ENCODE measurements at regions not wholly inside any gene's neighbourhood (a gene's known extent, or its start where the extent isn't known, plus 50 kb on each side); places are given as distances from the start of the nearest gene placed in this dataset.
A peak's percentile ranks its signal among the peaks of the same experiment; 100 is the strongest.

GRCh38 chr20:6693178-6693807 is 74.2 kb upstream of the BMP2 start:
- WGBS, 2 donors = 70 to 86% methylated on average over 7 of the region's 7 CpGs
- H3K4me3 ChIP-seq = no peak overlapping the region
- TF ChIP-seq, protein P1, sequence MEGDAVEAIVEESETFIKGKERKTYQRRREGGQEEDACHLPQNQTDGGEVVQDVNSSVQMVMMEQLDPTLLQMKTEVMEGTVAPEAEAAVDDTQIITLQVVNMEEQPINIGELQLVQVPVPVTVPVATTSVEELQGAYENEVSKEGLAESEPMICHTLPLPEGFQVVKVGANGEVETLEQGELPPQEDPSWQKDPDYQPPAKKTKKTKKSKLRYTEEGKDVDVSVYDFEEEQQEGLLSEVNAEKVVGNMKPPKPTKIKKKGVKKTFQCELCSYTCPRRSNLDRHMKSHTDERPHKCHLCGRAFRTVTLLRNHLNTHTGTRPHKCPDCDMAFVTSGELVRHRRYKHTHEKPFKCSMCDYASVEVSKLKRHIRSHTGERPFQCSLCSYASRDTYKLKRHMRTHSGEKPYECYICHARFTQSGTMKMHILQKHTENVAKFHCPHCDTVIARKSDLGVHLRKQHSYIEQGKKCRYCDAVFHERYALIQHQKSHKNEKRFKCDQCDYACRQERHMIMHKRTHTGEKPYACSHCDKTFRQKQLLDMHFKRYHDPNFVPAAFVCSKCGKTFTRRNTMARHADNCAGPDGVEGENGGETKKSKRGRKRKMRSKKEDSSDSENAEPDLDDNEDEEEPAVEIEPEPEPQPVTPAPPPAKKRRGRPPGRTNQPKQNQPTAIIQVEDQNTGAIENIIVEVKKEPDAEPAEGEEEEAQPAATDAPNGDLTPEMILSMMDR (IDR thresholded peaks at IDR 0.05; ENCODE audit: control extremely low read depth, extremely low read depth) = no peak
- no peaks in the 10 kb centered on the region for H3K9me3 ChIP-seq (ENCODE audit: control insufficient read depth in 4 of 4, insufficient read depth in 3 of 4, low read length in 3 of 4)
- no peak for ATAC-seq (ENCODE audit: insufficient read depth, low FRiP score)
- no peaks in the 10 kb centered on the region for H3K27me3 ChIP-seq (ENCODE audit: control insufficient read depth in 3 of 3, insufficient read depth in 3 of 3, low read length in 2 of 3)
- no peaks in the 10 kb centered on the region for H3K36me3 ChIP-seq (ENCODE audit: control insufficient read depth in 4 of 4, insufficient read depth in 4 of 4, low read length in 4 of 4)
- no peak overlapping the region for H3K27ac ChIP-seq (ENCODE audit: low read depth in 1 of 2, low read length in 1 of 2)
- H3K4me1 ChIP-seq (ENCODE audit: control insufficient read depth in 5 of 5, insufficient read depth in 5 of 5, low read length in 5 of 5) = peaks cover 0 to 8% (median 0%) of the 10 kb centered on the region in 5 donors
- no peak for DNase-seq
- no peak overlapping the region for H3K9ac ChIP-seq (ENCODE audit: insufficient read depth in 1 of 2, low read length in 2 of 2)

- H3K27me3 ChIP-seq (ENCODE audit: control insufficient read depth in 3 of 3, insufficient read depth in 3 of 3, low read length in 2 of 3) = no peaks in the 10 kb centered on the region
- peak overlapping the region in 1 of 2 donors; percentile 9 for H3K27ac ChIP-seq (ENCODE audit: low read depth in 1 of 2, low read length in 1 of 2)
- H3K4me3 ChIP-seq = no peak overlapping the region
- 57 to 72% methylated on average over 10 of the region's 10 CpGs for WGBS, 2 donors
- H3K4me1 ChIP-seq (ENCODE audit: control insufficient read depth in 5 of 5, insufficient read depth in 5 of 5, low read length in 5 of 5) = peaks cover 0 to 8% (median 0%) of the 10 kb centered on the region in 5 donors
- TF ChIP-seq, protein P1 (IDR thresholded peaks at IDR 0.05; ENCODE audit: control extremely low read depth, extremely low read depth) = no peak
- ATAC-seq (ENCODE audit: insufficient read depth, low FRiP score) (no peak), DNase-seq (peak in 1 of 3 donors; percentile 43)
- no peak overlapping the region for H3K9ac ChIP-seq (ENCODE audit: insufficient read depth in 1 of 2, low read length in 2 of 2)
- no peaks in the 10 kb centered on the region for H3K36me3 ChIP-seq (ENCODE audit: control insufficient read depth in 4 of 4, insufficient read depth in 4 of 4, low read length in 4 of 4)
- H3K9me3 ChIP-seq (ENCODE audit: control insufficient read depth in 4 of 4, insufficient read depth in 3 of 4, low read length in 3 of 4) = no peaks in the 10 kb centered on the region
These were observed 74.8 kb upstream of the BMP2 start for GRCh38 chr20:6692566-6693173.

DNA sequence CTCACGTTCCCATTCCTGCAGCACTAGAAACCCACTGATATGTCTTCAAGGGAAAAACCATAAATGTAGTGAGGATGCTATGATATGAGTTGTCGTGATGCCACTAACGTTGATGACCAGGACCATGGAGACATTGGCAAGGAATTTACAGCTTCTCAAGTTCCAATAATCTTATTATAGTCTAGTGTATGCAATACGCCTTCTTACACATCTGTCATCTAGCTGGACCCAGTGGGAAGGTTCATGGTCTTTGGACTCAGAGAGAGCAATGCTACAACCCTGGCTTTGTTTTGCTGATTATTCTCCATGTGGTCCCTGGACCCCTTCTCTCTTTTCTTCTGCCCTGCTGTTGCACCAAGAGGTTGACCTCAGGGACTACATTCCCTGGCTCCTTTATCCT is 76.0 kb upstream of the BMP2 start:
- no peaks in the 10 kb centered on the region for H3K36me3 ChIP-seq (ENCODE audit: control insufficient read depth in 4 of 4, insufficient read depth in 4 of 4, low read length in 4 of 4)
- H3K9me3 ChIP-seq (ENCODE audit: control insufficient read depth in 4 of 4, insufficient read depth in 3 of 4, low read length in 3 of 4) = no peaks in the 10 kb centered on the region
- no peak overlapping the region for H3K27ac ChIP-seq (ENCODE audit: low read depth in 1 of 2, low read length in 1 of 2)
- no peak overlapping the region for H3K9ac ChIP-seq (ENCODE audit: insufficient read depth in 1 of 2, low read length in 2 of 2)
- no peak for ATAC-seq (ENCODE audit: insufficient read depth, low FRiP score)
- H3K4me1 ChIP-seq (ENCODE audit: control insufficient read depth in 5 of 5, insufficient read depth in 5 of 5, low read length in 5 of 5) = peaks cover 0 to 8% (median 0%) of the 10 kb centered on the region in 5 donors
- H3K27me3 ChIP-seq (ENCODE audit: control insufficient read depth in 3 of 3, insufficient read depth in 3 of 3, low read length in 2 of 3) = no peaks in the 10 kb centered on the region
- TF ChIP-seq, protein P1 (IDR thresholded peaks at IDR 0.05; ENCODE audit: control extremely low read depth, extremely low read depth) = no peak
- WGBS, 2 donors = 70 to 86% methylated on average over 4 of the region's 4 CpGs
- DNase-seq = no peak
- H3K4me3 ChIP-seq = no peak overlapping the region
